ENCODE measurements at regions not wholly inside any gene's neighbourhood (a gene's known extent, or its start where the extent isn't known, plus 50 kb on each side); places are given as distances from the start of the nearest gene placed in this dataset.

GRCh38 chr2:221635949-221636348 lies 63.8 kb upstream of the EPHA4 start:
- TF ChIP-seq PKNOX1 (IDR thresholded peaks at IDR 0.05) (no peak), HDGF (IDR thresholded peaks at IDR 0.05; ENCODE audit: borderline replicate concordance) (no peak), ELF4 (IDR thresholded peaks at IDR 0.05) (no peak), CTBP1 (IDR thresholded peaks at IDR 0.05; ENCODE audit: borderline replicate concordance) (no peak), LEF1 (IDR thresholded peaks at IDR 0.05; ENCODE audit: borderline replicate concordance) (no peak), FOXK2 (IDR thresholded peaks at IDR 0.05) (no peak), SP1 (IDR thresholded peaks at IDR 0.05) (no peak), BHLHE40 (IDR thresholded peaks at IDR 0.05; ENCODE audit: borderline replicate concordance) (no peak), FOXA1 (IDR thresholded peaks at IDR 0.05) (no peak), FOXM1 (IDR thresholded peaks at IDR 0.05; ENCODE audit: borderline replicate concordance) (no peak), TARDBP (IDR thresholded peaks at IDR 0.05) (no peak)
- no peak for DNase-seq (ENCODE audit: extremely low spot score)
- ChIA-PET CTCF (interaction anchor here (0.6 kb wide), 1 partner anchor 52 kb away, joined by 3 read pairs; no protein-coding TSS in a partner anchor), POLR2A (no interaction called here)

GRCh38 chr2:221629468-221629867 lies 57.4 kb upstream of the EPHA4 start:
- DNase-seq (ENCODE audit: extremely low spot score) = no peak
- ChIA-PET POLR2A (no interaction called here), CTCF (no interaction called here)
- TF ChIP-seq SUZ12 (IDR thresholded peaks at IDR 0.05) (no peak), TARDBP (IDR thresholded peaks at IDR 0.05) (no peak), PKNOX1 (IDR thresholded peaks at IDR 0.05) (no peak), ARNT (IDR thresholded peaks at IDR 0.05) (no peak), ELF4 (IDR thresholded peaks at IDR 0.05) (no peak), LEF1 (IDR thresholded peaks at IDR 0.05; ENCODE audit: borderline replicate concordance) (no peak), L3MBTL2 (conservative IDR thresholded peaks at IDR 0.05) (no peak), NFRKB (IDR thresholded peaks at IDR 0.05) (no peak), CTBP1 (IDR thresholded peaks at IDR 0.05; ENCODE audit: borderline replicate concordance) (no peak), HDGF (IDR thresholded peaks at IDR 0.05; ENCODE audit: borderline replicate concordance) (no peak), ZNF384 (IDR thresholded peaks at IDR 0.05) (no peak), BHLHE40 (IDR thresholded peaks at IDR 0.05; ENCODE audit: borderline replicate concordance) (no peak), FOXM1 (IDR thresholded peaks at IDR 0.05; ENCODE audit: borderline replicate concordance) (no peak), FOXA1 (IDR thresholded peaks at IDR 0.05) (no peak), SP1 (IDR thresholded peaks at IDR 0.05) (no peak), FOXK2 (IDR thresholded peaks at IDR 0.05) (no peak)

- DNase-seq (ENCODE audit: extremely low spot score) = no peak
- ChIA-PET CTCF (no interaction called here), POLR2A (no interaction called here)
- TF ChIP-seq ZNF384 (IDR thresholded peaks at IDR 0.05) (no peak), FOXA1 (IDR thresholded peaks at IDR 0.05) (no peak), ARNT (IDR thresholded peaks at IDR 0.05) (no peak), CTBP1 (IDR thresholded peaks at IDR 0.05; ENCODE audit: borderline replicate concordance) (no peak), LEF1 (IDR thresholded peaks at IDR 0.05; ENCODE audit: borderline replicate concordance) (no peak), L3MBTL2 (conservative IDR thresholded peaks at IDR 0.05) (no peak), FOXK2 (IDR thresholded peaks at IDR 0.05) (no peak), NFRKB (IDR thresholded peaks at IDR 0.05) (no peak), BHLHE40 (IDR thresholded peaks at IDR 0.05; ENCODE audit: borderline replicate concordance) (no peak), TARDBP (IDR thresholded peaks at IDR 0.05) (no peak), HDGF (IDR thresholded peaks at IDR 0.05; ENCODE audit: borderline replicate concordance) (no peak), ELF4 (IDR thresholded peaks at IDR 0.05) (no peak)
Observed at GRCh38 chr2:221624475-221624874, 52.4 kb upstream of the EPHA4 start.
